B cell (primary cell): ENCODE measurements at regions not wholly inside any gene's neighbourhood (a gene's known extent, or its start where the extent isn't known, plus 50 kb on each side); places are given as distances from the start of the nearest gene placed in this dataset.

Experiments
- EZH2 ChIP-seq: IDR thresholded peaks from 2 replicates; pipeline ENCODE4 v1.6.1; 2012; ENCODE audit warnings: borderline replicate concordance, low read depth, mild to moderate bottlenecking, moderate library complexity, low read length; ENCODE audit not compliant: insufficient read depth, poor library complexity, severe bottlenecking
- TF ChIP-seq, protein P1 (sequence below): fragments of 200-600 bp; IDR thresholded peaks from one replicate; pipeline ENCODE4 v1.8.0; 2022; ENCODE audit warnings: antibody characterized with exemption, mild to moderate bottlenecking

DNA sequence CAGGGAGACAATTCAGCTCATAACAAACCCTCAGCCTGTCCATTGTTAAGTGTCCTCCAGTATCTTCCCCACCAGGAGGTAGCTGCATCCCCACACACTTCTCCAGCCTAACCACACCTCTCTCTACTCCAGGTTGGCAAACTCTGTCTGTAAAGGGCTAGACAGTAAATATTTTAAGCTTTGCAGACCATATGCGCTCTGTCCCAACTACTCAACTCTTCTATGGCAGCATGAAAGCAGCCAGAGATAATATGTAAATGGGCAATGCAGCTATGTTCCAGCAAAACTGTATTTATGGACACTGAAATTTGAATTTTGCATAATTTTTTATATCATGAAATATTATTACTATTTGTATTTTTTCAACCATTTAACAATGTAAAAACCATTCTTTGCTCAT lies 230.4 kb upstream of the STT3B start:
- TF ChIP-seq, protein P1, sequence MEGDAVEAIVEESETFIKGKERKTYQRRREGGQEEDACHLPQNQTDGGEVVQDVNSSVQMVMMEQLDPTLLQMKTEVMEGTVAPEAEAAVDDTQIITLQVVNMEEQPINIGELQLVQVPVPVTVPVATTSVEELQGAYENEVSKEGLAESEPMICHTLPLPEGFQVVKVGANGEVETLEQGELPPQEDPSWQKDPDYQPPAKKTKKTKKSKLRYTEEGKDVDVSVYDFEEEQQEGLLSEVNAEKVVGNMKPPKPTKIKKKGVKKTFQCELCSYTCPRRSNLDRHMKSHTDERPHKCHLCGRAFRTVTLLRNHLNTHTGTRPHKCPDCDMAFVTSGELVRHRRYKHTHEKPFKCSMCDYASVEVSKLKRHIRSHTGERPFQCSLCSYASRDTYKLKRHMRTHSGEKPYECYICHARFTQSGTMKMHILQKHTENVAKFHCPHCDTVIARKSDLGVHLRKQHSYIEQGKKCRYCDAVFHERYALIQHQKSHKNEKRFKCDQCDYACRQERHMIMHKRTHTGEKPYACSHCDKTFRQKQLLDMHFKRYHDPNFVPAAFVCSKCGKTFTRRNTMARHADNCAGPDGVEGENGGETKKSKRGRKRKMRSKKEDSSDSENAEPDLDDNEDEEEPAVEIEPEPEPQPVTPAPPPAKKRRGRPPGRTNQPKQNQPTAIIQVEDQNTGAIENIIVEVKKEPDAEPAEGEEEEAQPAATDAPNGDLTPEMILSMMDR: no peak
- no peak for TF ChIP-seq EZH2
